Cardiac muscle cell (in vitro differentiated cells and primary cell): ENCODE measurements at regions not wholly inside any gene's neighbourhood (a gene's known extent, or its start where the extent isn't known, plus 50 kb on each side); places are given as distances from the start of the nearest gene placed in this dataset.

Experiments used
- DNase-seq, 2 donors: peaks; one replicate each; pipeline versions ENCODE4 v3.0.0 to v3.0.0-alpha.2; 2010 to 2017; ENCODE audit warnings: low read depth in 1 of 2, low spot score in 1 of 2
- H3K27ac ChIP-seq: fragments of 200-600 bp; sonication (generic); 2 replicates; pipeline ENCODE4 v1.5.1; 2016
- H3K27me3 ChIP-seq: fragments of 200-600 bp; sonication (generic); 2 replicates; pipeline ENCODE4 v1.6.0; 2016; ENCODE audit warnings: control low read depth
- H3K36me3 ChIP-seq: fragments of 200-600 bp; sonication (generic); 2 replicates; pipeline ENCODE4 v1.5.1; 2016; ENCODE audit warnings: control low read depth
- H3K4me1 ChIP-seq: fragments of 200-600 bp; sonication (generic); 2 replicates; pipeline ENCODE4 v1.8.1; 2017; ENCODE audit warnings: low read depth, mild to moderate bottlenecking, mixed run types
- H3K4me3 ChIP-seq: fragments of 200-600 bp; sonication (generic); 2 replicates; pipeline ENCODE4 v1.5.1; 2016; ENCODE audit warnings: mild to moderate bottlenecking
- H3K9me3 ChIP-seq: fragments of 200-600 bp; sonication (generic); 2 replicates; pipeline ENCODE4 v1.5.1; 2017; ENCODE audit warnings: low read depth, mild to moderate bottlenecking, control low read depth
- CTCF ChIP-seq: IDR thresholded peaks from 2 replicates; pipeline ENCODE4 v1.5.1; 2012; ENCODE audit warnings: low read depth, mild to moderate bottlenecking, low read length

GRCh38 chr7:155371884-155372781 lies 74.5 kb downstream of the INSIG1 start:
- peaks cover 4% of the 10 kb centered on the region for H3K4me1 ChIP-seq
- H3K4me3 ChIP-seq, result no peak overlapping the region
- no peak overlapping the region for H3K27ac ChIP-seq
- peak; percentile 37 for TF ChIP-seq CTCF
- H3K9me3 ChIP-seq, result no peaks in the 10 kb centered on the region
- no peaks in the 10 kb centered on the region for H3K36me3 ChIP-seq
- no peak for DNase-seq
- H3K27me3 ChIP-seq, result peaks cover 88% of the 10 kb centered on the region

GRCh38 chr7:155372782-155373358 lies 75.2 kb downstream of the INSIG1 start:
- peaks cover 96% of the 10 kb centered on the region for H3K27me3 ChIP-seq
- peaks cover 4% of the 10 kb centered on the region for H3K4me1 ChIP-seq
- no peak overlapping the region for H3K4me3 ChIP-seq
- no peak for DNase-seq
- no peaks in the 10 kb centered on the region for H3K36me3 ChIP-seq
- H3K9me3 ChIP-seq, result no peaks in the 10 kb centered on the region
- no peak for TF ChIP-seq CTCF
- H3K27ac ChIP-seq, result no peak overlapping the region

- peaks cover 100% of the 10 kb centered on the region for H3K27me3 ChIP-seq
- no peaks in the 10 kb centered on the region for H3K36me3 ChIP-seq
- no peaks in the 10 kb centered on the region for H3K9me3 ChIP-seq
- no peak overlapping the region for H3K4me3 ChIP-seq
- DNase-seq, result peak in 1 of 2 donors; percentile 23
- peaks cover 4% of the 10 kb centered on the region for H3K4me1 ChIP-seq
- H3K27ac ChIP-seq, result no peak overlapping the region
- TF ChIP-seq CTCF, result no peak
These were observed 75.9 kb downstream of the INSIG1 start for GRCh38 chr7:155373359-155374273.

- no peak for TF ChIP-seq CTCF
- H3K4me3 ChIP-seq, result no peak overlapping the region
- H3K4me1 ChIP-seq, result peaks cover 4% of the 10 kb centered on the region
- peak in 1 of 2 donors; percentile 11 for DNase-seq
- H3K9me3 ChIP-seq, result no peaks in the 10 kb centered on the region
- peaks cover 100% of the 10 kb centered on the region for H3K27me3 ChIP-seq
- no peak overlapping the region for H3K27ac ChIP-seq
- no peaks in the 10 kb centered on the region for H3K36me3 ChIP-seq
These were observed 76.9 kb downstream of the INSIG1 start for GRCh38 chr7:155374276-155375252.
